ENCODE measurements at regions not wholly inside any gene's neighbourhood (a gene's known extent, or its start where the extent isn't known, plus 50 kb on each side); places are given as distances from the start of the nearest gene placed in this dataset.

DNA sequence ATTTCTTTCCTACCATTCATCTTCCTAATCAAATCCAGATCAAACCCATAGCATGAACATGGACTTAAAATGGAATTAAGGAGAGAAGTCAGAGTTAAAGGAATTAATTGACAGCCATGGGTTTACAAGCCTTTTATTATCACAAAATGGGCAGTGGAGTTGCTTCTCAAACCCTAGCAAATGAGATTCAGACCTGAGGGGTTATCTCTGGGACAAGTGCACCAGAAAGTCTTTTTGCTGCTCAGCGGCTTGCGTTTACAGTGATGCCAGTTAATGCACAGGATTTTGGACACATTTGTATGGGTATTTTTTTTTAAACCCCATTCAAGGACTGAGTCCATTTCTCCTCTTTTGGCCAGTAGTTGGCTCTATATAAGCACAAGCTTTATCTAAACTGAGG is 503.0 kb downstream of the EFNB2 start:
- no peak overlapping the region for H3K4me3 ChIP-seq
- intact Hi-C loops (cut with DNase I; ENCODE audit: low total_unique reads): no loop called here
- H3K27me3 ChIP-seq: no peaks in the 10 kb centered on the region
- DNase-seq (ENCODE audit: low spot score in 2 of 2): no peak
- H3K9me3 ChIP-seq: no peaks in the 10 kb centered on the region
- H3K4me1 ChIP-seq: no peaks in the 10 kb centered on the region
- TF ChIP-seq POLR2A (IDR thresholded peaks at IDR 0.05) (no peak), POLR2AphosphoS5 (IDR thresholded peaks at IDR 0.05) (no peak)
- TF ChIP-seq, protein P1, sequence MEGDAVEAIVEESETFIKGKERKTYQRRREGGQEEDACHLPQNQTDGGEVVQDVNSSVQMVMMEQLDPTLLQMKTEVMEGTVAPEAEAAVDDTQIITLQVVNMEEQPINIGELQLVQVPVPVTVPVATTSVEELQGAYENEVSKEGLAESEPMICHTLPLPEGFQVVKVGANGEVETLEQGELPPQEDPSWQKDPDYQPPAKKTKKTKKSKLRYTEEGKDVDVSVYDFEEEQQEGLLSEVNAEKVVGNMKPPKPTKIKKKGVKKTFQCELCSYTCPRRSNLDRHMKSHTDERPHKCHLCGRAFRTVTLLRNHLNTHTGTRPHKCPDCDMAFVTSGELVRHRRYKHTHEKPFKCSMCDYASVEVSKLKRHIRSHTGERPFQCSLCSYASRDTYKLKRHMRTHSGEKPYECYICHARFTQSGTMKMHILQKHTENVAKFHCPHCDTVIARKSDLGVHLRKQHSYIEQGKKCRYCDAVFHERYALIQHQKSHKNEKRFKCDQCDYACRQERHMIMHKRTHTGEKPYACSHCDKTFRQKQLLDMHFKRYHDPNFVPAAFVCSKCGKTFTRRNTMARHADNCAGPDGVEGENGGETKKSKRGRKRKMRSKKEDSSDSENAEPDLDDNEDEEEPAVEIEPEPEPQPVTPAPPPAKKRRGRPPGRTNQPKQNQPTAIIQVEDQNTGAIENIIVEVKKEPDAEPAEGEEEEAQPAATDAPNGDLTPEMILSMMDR (IDR thresholded peaks at IDR 0.05): no peak
- H3K27ac ChIP-seq: no peak overlapping the region
- no peaks in the 10 kb centered on the region for H3K36me3 ChIP-seq

DNA sequence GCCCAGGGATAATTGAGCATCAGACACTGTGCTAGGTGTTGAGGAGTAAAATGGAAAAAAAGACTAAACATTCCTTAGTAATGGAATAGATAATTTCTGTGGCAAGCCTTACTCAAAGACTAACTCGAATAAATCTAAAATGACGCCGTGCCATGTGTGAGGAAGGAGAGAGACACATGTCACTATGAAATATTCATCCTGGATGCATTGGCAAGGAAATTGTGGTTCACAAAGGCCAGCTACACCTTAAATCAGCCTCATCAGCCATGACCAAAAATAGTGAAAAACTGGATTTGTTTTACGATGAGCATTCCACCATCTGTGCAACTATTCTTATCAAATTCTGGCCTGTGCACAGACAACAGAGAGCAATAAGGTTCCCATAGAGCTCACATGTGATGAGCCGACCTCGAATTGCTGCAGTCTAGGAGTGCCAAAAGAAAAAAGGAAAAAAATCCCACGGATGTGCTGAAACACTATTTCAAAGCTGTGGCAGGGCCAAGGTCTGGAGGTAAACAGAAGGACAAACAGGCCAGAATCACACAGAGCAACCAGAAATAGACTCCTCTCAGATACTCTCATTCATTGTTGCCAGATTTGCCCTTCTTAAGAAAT is 505.7 kb downstream of the EFNB2 start:
- TF ChIP-seq, protein P1 (IDR thresholded peaks at IDR 0.05): no peak
- TF ChIP-seq POLR2A (IDR thresholded peaks at IDR 0.05) (no peak), POLR2AphosphoS5 (IDR thresholded peaks at IDR 0.05) (no peak)
- Histone ChIP-seq H3K9me3 (no peaks in the 10 kb centered on the region), H3K36me3 (no peaks in the 10 kb centered on the region), H3K27me3 (no peaks in the 10 kb centered on the region), H3K4me3 (no peak overlapping the region), H3K4me1 (no peaks in the 10 kb centered on the region), H3K27ac (no peak overlapping the region)
- intact Hi-C loops (cut with DNase I; ENCODE audit: low total_unique reads): no loop called here
- DNase-seq (ENCODE audit: low spot score in 2 of 2): no peak

DNA sequence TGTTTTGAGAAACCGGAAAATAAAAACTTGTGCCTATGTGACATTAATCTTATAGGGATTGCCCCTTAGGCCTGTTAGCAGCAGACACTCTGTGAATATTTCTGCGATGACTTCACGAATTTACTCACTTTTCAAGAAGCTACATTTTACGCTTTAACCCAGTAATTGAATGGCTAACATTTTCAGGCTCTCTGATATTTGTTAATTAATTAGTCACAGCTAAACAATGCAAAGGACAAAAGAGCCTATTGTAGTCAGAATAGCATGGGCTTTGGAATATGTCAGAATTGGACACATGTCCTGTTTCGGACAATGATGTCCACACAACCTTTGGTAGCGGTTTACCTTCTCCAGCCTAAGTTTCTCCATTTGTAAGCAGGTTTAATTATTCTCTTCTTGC is 506.6 kb downstream of the EFNB2 start:
- H3K36me3 ChIP-seq: no peaks in the 10 kb centered on the region
- H3K27me3 ChIP-seq: no peaks in the 10 kb centered on the region
- H3K4me1 ChIP-seq: no peaks in the 10 kb centered on the region
- no peak overlapping the region for H3K4me3 ChIP-seq
- no peak for DNase-seq (ENCODE audit: low spot score in 2 of 2)
- no peak overlapping the region for H3K27ac ChIP-seq
- intact Hi-C loops (cut with DNase I; ENCODE audit: low total_unique reads): no loop called here
- H3K9me3 ChIP-seq: no peaks in the 10 kb centered on the region
- TF ChIP-seq, protein P1 (IDR thresholded peaks at IDR 0.05): no peak
- TF ChIP-seq POLR2AphosphoS5 (IDR thresholded peaks at IDR 0.05): no peak
- no peak for TF ChIP-seq POLR2A (IDR thresholded peaks at IDR 0.05)

DNA sequence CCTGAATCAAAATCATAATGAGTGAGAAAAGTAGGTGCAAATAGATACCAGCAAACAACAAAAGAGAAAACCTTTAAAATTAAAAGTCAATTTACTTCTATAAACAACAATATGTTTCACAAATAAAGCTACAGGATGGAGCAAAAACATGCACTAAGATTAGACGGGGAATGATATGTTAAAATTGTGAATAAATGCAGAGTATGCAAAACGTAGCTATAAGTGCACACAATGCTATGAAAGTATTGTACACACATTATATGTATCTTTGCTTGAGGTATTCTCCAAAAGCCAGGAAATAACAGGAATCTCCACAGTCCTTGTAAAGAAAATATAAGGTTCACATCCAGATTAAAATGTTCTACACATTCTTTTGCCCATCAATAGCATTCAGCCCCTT is 523.9 kb downstream of the EFNB2 start:
- no peaks in the 10 kb centered on the region for H3K9me3 ChIP-seq
- no peak for DNase-seq (ENCODE audit: low spot score in 2 of 2)
- TF ChIP-seq POLR2A (IDR thresholded peaks at IDR 0.05) (no peak), POLR2AphosphoS5 (IDR thresholded peaks at IDR 0.05) (no peak)
- TF ChIP-seq, protein P1 (IDR thresholded peaks at IDR 0.05): no peak
- H3K4me1 ChIP-seq: no peaks in the 10 kb centered on the region
- intact Hi-C loops (cut with DNase I; ENCODE audit: low total_unique reads): no loop called here
- H3K4me3 ChIP-seq: no peak overlapping the region
- no peaks in the 10 kb centered on the region for H3K36me3 ChIP-seq
- no peaks in the 10 kb centered on the region for H3K27me3 ChIP-seq
- H3K27ac ChIP-seq: no peak overlapping the region

DNA sequence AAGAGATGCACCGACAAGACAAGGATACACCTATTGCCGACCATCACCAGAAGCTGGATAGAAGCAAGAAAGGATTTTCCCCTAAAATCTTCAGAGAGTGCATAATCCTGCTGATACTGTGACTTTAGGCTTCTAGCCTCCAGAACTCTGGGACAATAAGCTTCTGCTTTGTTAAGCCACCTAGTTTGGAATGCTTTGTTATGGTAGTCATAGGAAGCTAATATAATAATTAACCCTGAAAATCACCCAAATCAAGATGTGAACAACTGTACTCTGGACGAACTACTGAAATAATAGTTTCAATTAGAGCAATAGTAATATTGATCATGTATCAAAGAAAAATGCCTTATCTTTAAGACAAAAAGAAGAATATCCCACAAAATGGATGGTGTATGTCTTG is 524.6 kb downstream of the EFNB2 start:
- no peak overlapping the region for H3K4me3 ChIP-seq
- no peak for DNase-seq (ENCODE audit: low spot score in 2 of 2)
- no peak overlapping the region for H3K27ac ChIP-seq
- no peak for TF ChIP-seq POLR2A (IDR thresholded peaks at IDR 0.05)
- H3K9me3 ChIP-seq: no peaks in the 10 kb centered on the region
- H3K27me3 ChIP-seq: no peaks in the 10 kb centered on the region
- H3K4me1 ChIP-seq: no peaks in the 10 kb centered on the region
- H3K36me3 ChIP-seq: no peaks in the 10 kb centered on the region
- intact Hi-C loops (cut with DNase I; ENCODE audit: low total_unique reads): no loop called here

DNA sequence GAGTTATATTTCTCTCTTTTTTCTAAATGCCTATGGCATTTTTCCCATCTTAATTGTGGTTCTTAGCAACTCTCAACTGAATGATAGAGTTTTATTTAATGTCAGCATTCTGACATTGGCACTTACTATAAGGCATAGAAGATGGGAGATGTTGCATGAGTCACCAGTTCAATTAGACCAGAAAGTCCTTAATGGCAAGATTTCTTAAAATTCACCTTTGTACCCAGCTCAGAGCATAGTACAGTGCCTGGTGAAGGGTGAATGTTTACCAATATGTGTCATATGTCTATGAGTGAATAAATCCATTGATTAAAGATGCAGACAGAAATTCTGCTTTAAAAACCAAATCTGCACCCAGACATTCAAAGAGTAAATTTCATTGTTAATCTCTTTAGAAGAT is 526.9 kb downstream of the EFNB2 start:
- no peak overlapping the region for H3K27ac ChIP-seq
- intact Hi-C loops (cut with DNase I; ENCODE audit: low total_unique reads): no loop called here
- no peaks in the 10 kb centered on the region for H3K27me3 ChIP-seq
- no peaks in the 10 kb centered on the region for H3K36me3 ChIP-seq
- DNase-seq (ENCODE audit: low spot score in 2 of 2): no peak
- no peak overlapping the region for H3K4me3 ChIP-seq
- no peaks in the 10 kb centered on the region for H3K9me3 ChIP-seq
- H3K4me1 ChIP-seq: no peaks in the 10 kb centered on the region
- TF ChIP-seq POLR2A (IDR thresholded peaks at IDR 0.05) (no peak), POLR2AphosphoS5 (IDR thresholded peaks at IDR 0.05) (no peak)
- TF ChIP-seq, protein P1 (IDR thresholded peaks at IDR 0.05): no peak

All from breast epithelium (tissue), 4 donors.